COR-L47 (cell line): ENCODE measurements at regions not wholly inside any gene's neighbourhood (a gene's known extent, or its start where the extent isn't known, plus 50 kb on each side); places are given as distances from the start of the nearest gene placed in this dataset.
A peak's percentile ranks its signal among the peaks of the same experiment; 100 is the strongest.
"Not testable (repeated sequence)": the region's sequence is repeated elsewhere in the genome, so short reads cannot be mapped to it uniquely, and the experiment has no call there.

ENCODE experiments used
- DNase-seq: peaks from one replicate; lab custom pipeline; 2025; lab: John Stamatoyannopoulos, UW

GRCh38 chr1:67584938-67585337 lies 100.1 kb upstream of the GADD45A start:
- DNase-seq = no peak

GRCh38 chr1:67586596-67586995 lies 98.4 kb upstream of the GADD45A start:
- DNase-seq = no peak

- DNase-seq = peak; percentile 13
Observed at GRCh38 chr1:67588178-67588855, 96.7 kb upstream of the GADD45A start.

GRCh38 chr1:67589519-67590233 lies 95.3 kb upstream of the GADD45A start:
- no peak for DNase-seq

- no peak for DNase-seq
Observed at GRCh38 chr1:67590329-67590728, 94.7 kb upstream of the GADD45A start.

- no peak for DNase-seq
Observed at GRCh38 chr1:67594764-67595163, 90.2 kb upstream of the GADD45A start.

GRCh38 chr1:67596674-67597073 lies 88.3 kb upstream of the GADD45A start:
- no peak for DNase-seq

GRCh38 chr1:67597336-67597735 lies 87.7 kb upstream of the GADD45A start:
- DNase-seq = no peak

GRCh38 chr1:67599085-67599484 lies 85.9 kb upstream of the GADD45A start:
- no peak for DNase-seq

GRCh38 chr1:67601539-67601938 lies 83.5 kb upstream of the GADD45A start:
- DNase-seq = no peak

- no peak for DNase-seq
Observed at GRCh38 chr1:67601955-67602354, 83.0 kb upstream of the GADD45A start.

- no peak for DNase-seq
Observed at GRCh38 chr1:67604778-67605177, 80.2 kb upstream of the GADD45A start.

GRCh38 chr1:67605209-67605780 lies 79.7 kb upstream of the GADD45A start:
- no peak for DNase-seq

GRCh38 chr1:67607286-67607685 lies 77.7 kb upstream of the GADD45A start:
- no peak for DNase-seq

- no peak for DNase-seq
Observed at GRCh38 chr1:67607699-67608098, 77.3 kb upstream of the GADD45A start.

- no peak for DNase-seq
Observed at GRCh38 chr1:67608661-67609576, 76.1 kb upstream of the GADD45A start.

- DNase-seq = no peak
Observed at GRCh38 chr1:67609577-67610341, 75.2 kb upstream of the GADD45A start.

GRCh38 chr1:67610450-67610849 lies 74.6 kb upstream of the GADD45A start:
- no peak for DNase-seq

- no peak for DNase-seq
Observed at GRCh38 chr1:67611846-67612245, 73.2 kb upstream of the GADD45A start.

- DNase-seq = no peak
Observed at GRCh38 chr1:67612788-67613241, 72.2 kb upstream of the GADD45A start.

- not testable (repeated sequence) for DNase-seq
Observed at GRCh38 chr1:67613479-67613878, 71.5 kb upstream of the GADD45A start.
